KOPT-K1 (cell line): ENCODE measurements at regions not wholly inside any gene's neighbourhood (a gene's known extent, or its start where the extent isn't known, plus 50 kb on each side); places are given as distances from the start of the nearest gene placed in this dataset.
"Not testable (repeated sequence)": the region's sequence is repeated elsewhere in the genome, so short reads cannot be mapped to it uniquely, and the experiment has no call there.

ENCODE experiments used
- H3K27ac ChIP-seq: fragments of 200-600 bp; sonication (generic); 2 replicates; pipeline ENCODE4 v1.5.1; 2016; ENCODE audit warnings: antibody characterized with exemption, mild to moderate bottlenecking, low read depth, low read length; ENCODE audit not compliant: poor library complexity, severe bottlenecking
- H3K36me3 ChIP-seq: fragments of 200-600 bp; sonication (generic); 2 replicates; pipeline ENCODE4 v1.5.1; 2017; ENCODE audit warnings: antibody characterized with exemption, mild to moderate bottlenecking, low read length, moderate library complexity; ENCODE audit not compliant: insufficient read depth
- H3K9me3 ChIP-seq: fragments of 200-600 bp; sonication (generic); 2 replicates; pipeline ENCODE4 v1.5.1; 2017; ENCODE audit warnings: antibody characterized with exemption, low read length, mild to moderate bottlenecking; ENCODE audit not compliant: insufficient read depth, poor library complexity, severe bottlenecking

DNA sequence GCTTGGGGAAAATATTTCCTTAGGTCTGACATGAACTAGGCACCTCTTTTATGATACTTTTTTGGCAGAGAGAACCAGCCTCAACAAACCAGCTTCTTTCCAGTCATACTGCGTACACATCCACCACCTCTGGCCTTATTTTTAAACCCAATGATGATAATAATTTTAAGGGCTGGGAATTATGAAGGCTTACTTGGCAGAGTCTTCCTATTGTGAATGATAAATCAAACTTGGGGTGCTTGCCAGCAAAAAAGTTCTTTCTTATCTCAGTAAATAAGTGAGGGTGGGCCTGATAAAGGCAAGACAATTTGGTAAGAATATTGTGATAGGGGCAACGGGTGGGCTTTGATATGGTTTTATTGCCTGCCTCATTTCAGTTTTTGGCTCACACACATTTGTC lies 1230.2 kb upstream of the ZEB2 start:
- Histone ChIP-seq H3K36me3 (no peaks in the 10 kb centered on the region), H3K9me3 (no peaks in the 10 kb centered on the region), H3K27ac (no peak overlapping the region)

DNA sequence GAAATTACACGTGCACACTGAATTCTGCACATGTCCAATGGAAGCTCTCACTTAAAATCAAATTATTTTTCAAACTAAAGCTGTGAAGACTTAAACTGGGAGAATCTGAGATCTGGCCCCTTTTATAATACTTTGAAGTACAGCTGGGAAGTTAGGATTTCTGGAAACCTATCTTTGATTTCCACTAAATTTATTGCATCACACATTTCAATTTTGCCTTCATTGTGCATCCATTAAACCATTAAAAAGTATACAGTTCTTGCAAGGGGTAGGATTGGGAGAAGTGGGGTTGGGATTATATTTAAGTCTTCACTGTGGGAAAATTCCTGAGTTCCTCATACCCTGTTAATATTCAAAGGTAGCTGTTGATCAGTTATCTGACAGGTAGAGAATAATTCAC lies 1229.6 kb upstream of the ZEB2 start:
- H3K36me3 ChIP-seq = no peaks in the 10 kb centered on the region
- H3K9me3 ChIP-seq = no peaks in the 10 kb centered on the region
- no peak overlapping the region for H3K27ac ChIP-seq

GRCh38 chr2:145748927-145749326 lies 1229.0 kb upstream of the ZEB2 start:
- Histone ChIP-seq H3K27ac (no peak overlapping the region), H3K9me3 (no peaks in the 10 kb centered on the region)

DNA sequence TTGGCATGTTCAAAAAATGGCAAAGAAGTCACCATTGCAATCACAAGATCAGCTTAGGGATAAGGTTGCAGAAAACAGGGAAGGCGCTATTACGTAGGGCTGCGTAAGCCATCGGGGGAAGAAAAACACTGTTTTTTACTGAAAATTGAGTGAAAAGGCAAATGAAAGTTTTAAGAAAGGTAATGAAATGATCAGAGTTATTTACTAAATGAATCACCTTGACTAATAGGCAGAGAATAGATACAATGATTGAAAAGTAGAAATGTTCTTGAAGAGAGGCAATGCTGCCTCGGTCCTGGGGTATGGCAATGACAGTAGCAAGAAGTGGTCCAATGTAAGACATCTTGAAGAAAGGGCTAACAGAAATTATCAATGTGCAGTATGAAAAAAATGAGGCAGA lies 1227.8 kb upstream of the ZEB2 start:
- H3K36me3 ChIP-seq = no peaks in the 10 kb centered on the region
- no peak overlapping the region for H3K27ac ChIP-seq
- no peaks in the 10 kb centered on the region for H3K9me3 ChIP-seq

More at GRCh38 chr2:145748927-145749326, 1229.0 kb upstream of the ZEB2 start:
- H3K36me3 ChIP-seq = no peaks in the 10 kb centered on the region

- H3K36me3 ChIP-seq, H3K9me3 ChIP-seq, H3K27ac ChIP-seq: not testable (repeated sequence)
These were observed 1225.4 kb upstream of the ZEB2 start for GRCh38 chr2:145745387-145745721.

DNA sequence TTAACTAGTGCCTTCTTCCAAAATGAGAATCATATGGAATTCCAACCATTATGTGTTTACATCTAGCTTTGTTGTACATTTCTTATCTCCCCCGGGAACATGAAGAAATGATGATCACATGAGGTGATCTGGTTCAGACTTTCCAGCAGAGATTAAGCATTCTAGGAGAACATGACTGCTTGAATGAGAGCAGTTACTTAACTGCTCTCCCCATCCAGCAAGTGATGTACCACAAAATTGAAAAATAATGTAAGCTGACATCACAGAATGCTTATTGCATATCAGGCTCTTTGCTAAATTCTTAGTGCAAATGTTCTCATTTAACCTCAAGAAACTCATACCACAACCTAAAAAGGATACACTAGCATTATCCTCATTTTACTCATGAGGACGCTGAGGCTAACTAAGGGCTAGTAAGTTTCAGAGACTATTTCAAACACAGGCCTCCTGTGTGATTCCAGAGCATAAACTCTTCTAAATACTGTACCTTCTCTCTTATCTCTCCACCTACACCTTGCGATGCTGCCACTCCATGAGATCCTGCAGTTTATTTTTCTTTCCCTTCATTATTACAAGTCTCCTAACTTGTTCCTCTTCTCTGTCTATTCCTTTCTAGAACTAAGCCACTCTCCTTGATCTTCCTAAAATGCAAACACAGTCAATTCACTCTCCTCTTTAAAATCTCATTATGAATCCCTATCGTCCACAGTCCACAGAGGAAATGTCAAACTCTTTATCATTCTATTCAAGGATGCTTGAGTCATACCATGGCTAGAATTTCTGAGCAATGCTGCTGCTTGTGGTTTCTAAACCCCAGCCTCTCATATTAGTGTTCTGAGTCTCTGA lies 1224.8 kb upstream of the ZEB2 start:
- Histone ChIP-seq H3K36me3 (no peaks in the 10 kb centered on the region), H3K27ac (no peak overlapping the region)

GRCh38 chr2:145743011-145743410 lies 1223.1 kb upstream of the ZEB2 start:
- Histone ChIP-seq H3K9me3 (no peaks in the 10 kb centered on the region), H3K27ac (no peak overlapping the region), H3K36me3 (no peaks in the 10 kb centered on the region)

More for the DNA sequence above, 1224.8 kb upstream of the ZEB2 start:
- H3K9me3 ChIP-seq = no peaks in the 10 kb centered on the region

DNA sequence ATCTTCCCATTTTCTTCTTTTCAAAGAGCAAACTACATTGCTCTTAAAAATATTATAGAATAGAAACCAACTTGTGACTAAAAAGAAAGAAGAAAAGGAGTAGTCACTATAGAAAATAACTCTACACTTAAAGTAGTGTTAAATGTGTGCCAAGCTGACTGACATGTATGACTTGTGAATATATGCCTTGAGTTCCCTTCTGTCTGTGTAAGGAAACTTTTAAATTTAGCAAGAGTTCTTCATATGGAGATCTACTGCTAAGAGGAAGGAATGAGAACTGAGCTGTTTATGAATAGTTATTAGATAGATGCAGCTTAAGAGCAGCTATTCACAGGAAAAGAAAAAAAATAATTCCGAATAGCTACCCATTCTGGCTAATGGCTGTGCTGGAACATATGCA lies 1221.7 kb upstream of the ZEB2 start:
- no peak overlapping the region for H3K27ac ChIP-seq
- H3K9me3 ChIP-seq = no peaks in the 10 kb centered on the region
- no peaks in the 10 kb centered on the region for H3K36me3 ChIP-seq

DNA sequence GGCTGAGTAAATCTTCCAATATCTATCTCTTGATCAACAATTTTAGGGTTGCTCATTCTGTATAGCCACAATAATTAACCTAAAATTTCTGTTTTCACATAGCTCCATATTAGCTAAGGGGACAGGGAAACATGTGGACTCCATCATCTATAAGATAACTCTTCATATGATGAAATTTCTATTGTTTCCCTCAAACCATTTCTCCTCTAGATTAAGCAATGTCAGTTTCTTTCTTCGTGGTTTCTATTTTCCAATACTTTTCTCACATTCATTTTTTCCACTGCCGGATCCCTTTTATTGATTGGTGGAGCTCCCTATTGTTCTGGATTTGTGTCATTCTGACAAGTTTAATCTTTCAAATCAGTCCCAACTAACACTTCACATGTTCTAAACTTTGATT lies 1221.3 kb upstream of the ZEB2 start:
- Histone ChIP-seq H3K27ac (no peak overlapping the region), H3K36me3 (no peaks in the 10 kb centered on the region), H3K9me3 (no peaks in the 10 kb centered on the region)

- Histone ChIP-seq H3K27ac (no peak overlapping the region), H3K9me3 (no peaks in the 10 kb centered on the region), H3K36me3 (no peaks in the 10 kb centered on the region)
These were observed 1220.4 kb upstream of the ZEB2 start for GRCh38 chr2:145740302-145740701.

- Histone ChIP-seq H3K27ac (no peak overlapping the region), H3K9me3 (no peaks in the 10 kb centered on the region), H3K36me3 (no peaks in the 10 kb centered on the region)
These were observed 1219.8 kb upstream of the ZEB2 start for GRCh38 chr2:145739681-145740080.

DNA sequence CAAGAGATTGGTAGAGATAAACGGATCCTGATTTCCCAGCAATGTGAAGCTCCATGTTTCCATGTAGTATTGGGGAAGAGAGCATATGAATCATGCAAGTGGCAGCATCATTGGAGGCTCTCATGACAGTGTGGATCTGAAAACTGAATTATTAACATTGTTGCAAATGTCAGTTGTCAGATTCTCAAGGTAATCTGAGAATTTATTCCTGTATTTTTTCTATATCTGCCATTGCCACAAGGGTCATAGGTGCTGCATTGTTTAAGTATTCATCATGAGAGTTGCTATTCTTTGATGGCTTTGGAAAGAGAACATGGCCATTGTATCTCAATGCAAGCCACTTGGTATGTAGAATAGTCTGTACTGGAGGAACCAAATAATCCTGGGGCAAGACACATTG lies 1217.0 kb upstream of the ZEB2 start:
- Histone ChIP-seq H3K9me3 (no peaks in the 10 kb centered on the region), H3K27ac (no peak overlapping the region)

DNA sequence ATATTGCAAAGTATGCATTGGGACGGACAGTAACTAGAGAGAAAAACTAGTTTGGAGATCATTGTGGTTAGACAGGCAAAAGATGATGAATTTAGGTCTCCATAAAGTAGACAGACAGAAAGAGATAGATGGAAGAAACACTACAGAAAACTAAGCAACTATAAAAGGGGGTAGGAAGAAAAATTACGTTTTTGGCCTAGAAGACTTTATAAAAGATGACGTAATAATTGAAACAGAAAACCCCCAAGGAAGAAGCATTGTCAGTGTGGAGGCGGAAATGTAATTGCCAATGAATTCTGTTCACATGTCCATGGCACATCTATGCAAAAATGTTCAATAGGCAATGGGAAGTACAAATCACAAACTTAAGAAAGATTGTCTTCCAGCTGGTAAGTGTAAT lies 1211.5 kb upstream of the ZEB2 start:
- Histone ChIP-seq H3K36me3 (no peaks in the 10 kb centered on the region), H3K27ac (no peak overlapping the region), H3K9me3 (no peaks in the 10 kb centered on the region)

More for the DNA sequence above, 1217.0 kb upstream of the ZEB2 start:
- H3K36me3 ChIP-seq = no peaks in the 10 kb centered on the region

DNA sequence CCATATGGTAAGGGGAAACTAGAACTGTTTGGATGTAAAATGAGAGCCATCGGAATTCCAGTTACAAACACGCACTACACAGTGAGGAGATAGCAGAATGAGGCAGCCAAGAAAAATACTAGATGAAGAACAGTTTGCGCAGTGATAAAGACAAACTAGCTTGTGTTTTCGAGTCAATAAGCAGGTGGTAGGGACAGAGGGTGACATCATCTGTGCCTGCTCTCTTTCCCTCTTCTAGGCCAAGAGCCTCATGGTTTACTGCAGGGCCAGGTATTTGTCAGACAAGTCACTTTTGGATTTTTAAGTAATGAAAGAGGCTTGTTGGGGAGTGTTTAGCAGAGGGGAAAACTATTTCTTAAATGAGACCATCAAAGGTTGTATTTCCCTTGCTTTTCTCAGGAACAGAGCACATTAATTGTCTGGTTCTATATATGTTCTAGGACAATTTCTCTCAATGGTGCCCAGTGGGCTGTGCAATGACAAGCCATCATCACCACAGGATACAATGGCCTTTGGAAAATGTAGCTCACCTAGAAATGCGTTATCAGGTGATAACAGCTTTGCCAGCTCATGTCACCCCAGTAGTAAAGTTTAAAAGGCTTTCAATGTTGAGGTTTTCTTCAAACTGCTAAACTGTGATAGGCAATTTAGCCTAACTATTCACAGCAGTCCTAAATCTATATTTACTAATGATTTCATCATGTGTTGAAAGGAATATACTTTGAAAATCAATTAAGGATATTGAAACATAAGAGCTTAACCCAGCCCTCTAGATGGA lies 1210.3 kb upstream of the ZEB2 start:
- no peaks in the 10 kb centered on the region for H3K9me3 ChIP-seq
- H3K27ac ChIP-seq = no peak overlapping the region
- H3K36me3 ChIP-seq = no peaks in the 10 kb centered on the region

DNA sequence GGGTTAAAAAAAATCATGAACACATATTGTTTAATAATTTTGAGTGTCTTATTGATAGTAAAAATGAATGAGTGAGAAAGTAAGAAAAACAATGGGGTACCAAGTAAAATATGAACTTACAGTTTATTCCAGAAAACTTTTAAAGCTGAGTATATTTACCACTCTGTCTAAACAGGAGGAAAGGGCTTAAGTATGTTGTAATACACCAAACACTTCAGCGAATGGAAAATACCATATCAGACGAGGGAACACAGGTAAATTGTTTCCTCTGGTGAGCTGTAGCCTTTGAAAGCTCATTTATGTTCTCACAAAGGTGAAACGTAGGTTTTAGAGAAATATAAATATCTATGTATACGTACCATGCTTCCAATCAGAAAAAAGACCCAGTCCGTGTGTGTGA lies 1209.6 kb upstream of the ZEB2 start:
- no peaks in the 10 kb centered on the region for H3K9me3 ChIP-seq
- no peaks in the 10 kb centered on the region for H3K36me3 ChIP-seq
- H3K27ac ChIP-seq = no peak overlapping the region

GRCh38 chr2:145728511-145728910 lies 1208.6 kb upstream of the ZEB2 start:
- no peaks in the 10 kb centered on the region for H3K9me3 ChIP-seq
- H3K36me3 ChIP-seq = no peaks in the 10 kb centered on the region
- no peak overlapping the region for H3K27ac ChIP-seq
